ENCODE measurements at regions not wholly inside any gene's neighbourhood (a gene's known extent, or its start where the extent isn't known, plus 50 kb on each side); places are given as distances from the start of the nearest gene placed in this dataset.
"Not testable (repeated sequence)": the region's sequence is repeated elsewhere in the genome, so short reads cannot be mapped to it uniquely, and the experiment has no call there.

- no peak for ATAC-seq
- DNase-seq (ENCODE audit: low spot score) = no peak
- H3K4me1 Mint-ChIP-seq (ENCODE audit: low read depth in 2 of 2) = no peaks in the 10 kb centered on the region
- peaks cover 22% of the 10 kb centered on the region for H3K9me3 Mint-ChIP-seq
- H3K27ac Mint-ChIP-seq = no peak overlapping the region
- H3K36me3 Mint-ChIP-seq = peaks cover 8% of the 10 kb centered on the region
- no peak overlapping the region for H3K4me3 Mint-ChIP-seq
- H3K27me3 Mint-ChIP-seq = no peaks in the 10 kb centered on the region
These were observed 1250.5 kb downstream of the TYW1 start for GRCh38 chr7:68247126-68247525.

- no peak for ATAC-seq
- Mint-ChIP-seq H3K36me3 (peaks cover 8% of the 10 kb centered on the region), H3K4me1 (ENCODE audit: low read depth in 2 of 2) (no peaks in the 10 kb centered on the region), H3K27me3 (no peaks in the 10 kb centered on the region), H3K27ac (no peak overlapping the region), H3K4me3 (no peak overlapping the region), H3K9me3 (peaks cover 23% of the 10 kb centered on the region)
- DNase-seq (ENCODE audit: low spot score) = no peak
These were observed 1250.9 kb downstream of the TYW1 start for GRCh38 chr7:68247571-68247970.

- H3K4me1 Mint-ChIP-seq (ENCODE audit: low read depth in 2 of 2) = no peaks in the 10 kb centered on the region
- peaks cover 8% of the 10 kb centered on the region for H3K36me3 Mint-ChIP-seq
- no peaks in the 10 kb centered on the region for H3K27me3 Mint-ChIP-seq
- H3K27ac Mint-ChIP-seq = no peak overlapping the region
- no peak for DNase-seq (ENCODE audit: low spot score)
- peaks cover 20% of the 10 kb centered on the region for H3K9me3 Mint-ChIP-seq
- no peak overlapping the region for H3K4me3 Mint-ChIP-seq
- no peak for ATAC-seq
These were observed 1252.3 kb downstream of the TYW1 start for GRCh38 chr7:68248973-68249372.

DNA sequence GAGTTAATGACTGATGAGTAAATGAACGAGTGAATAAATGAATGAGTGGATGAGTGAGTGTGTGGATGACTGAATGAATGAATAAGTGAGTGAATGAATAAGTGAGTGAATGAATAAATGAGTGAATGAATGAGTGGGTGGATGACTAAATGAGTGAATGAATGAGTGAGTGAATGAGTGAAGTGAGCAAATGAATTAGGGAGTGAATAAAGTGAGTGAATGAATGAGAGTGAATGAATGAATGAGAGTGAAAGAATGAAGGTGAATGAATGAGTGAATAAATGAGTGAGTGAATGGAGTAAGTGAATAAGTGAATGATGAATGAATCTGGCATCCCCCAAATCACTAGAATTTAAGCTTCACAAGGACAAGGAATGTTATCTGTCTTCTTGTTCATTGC is 1253.0 kb downstream of the TYW1 start:
- H3K27me3 Mint-ChIP-seq = no peaks in the 10 kb centered on the region
- H3K4me3 Mint-ChIP-seq = no peak overlapping the region
- H3K27ac Mint-ChIP-seq = no peak overlapping the region
- no peak for DNase-seq (ENCODE audit: low spot score)
- H3K4me1 Mint-ChIP-seq (ENCODE audit: low read depth in 2 of 2) = no peaks in the 10 kb centered on the region
- ATAC-seq = no peak
- H3K36me3 Mint-ChIP-seq = peaks cover 8% of the 10 kb centered on the region
- H3K9me3 Mint-ChIP-seq = peaks cover 17% of the 10 kb centered on the region

GRCh38 chr7:68250143-68250542 is 1253.5 kb downstream of the TYW1 start:
- Mint-ChIP-seq H3K4me1 (ENCODE audit: low read depth in 2 of 2) (no peaks in the 10 kb centered on the region), H3K9me3 (peaks cover 20% of the 10 kb centered on the region), H3K36me3 (peaks cover 8% of the 10 kb centered on the region), H3K27me3 (no peaks in the 10 kb centered on the region), H3K4me3 (no peak overlapping the region), H3K27ac (no peak overlapping the region)
- peak in 1 of 2 donors; percentile 43 for ATAC-seq
- DNase-seq (ENCODE audit: low spot score) = no peak

DNA sequence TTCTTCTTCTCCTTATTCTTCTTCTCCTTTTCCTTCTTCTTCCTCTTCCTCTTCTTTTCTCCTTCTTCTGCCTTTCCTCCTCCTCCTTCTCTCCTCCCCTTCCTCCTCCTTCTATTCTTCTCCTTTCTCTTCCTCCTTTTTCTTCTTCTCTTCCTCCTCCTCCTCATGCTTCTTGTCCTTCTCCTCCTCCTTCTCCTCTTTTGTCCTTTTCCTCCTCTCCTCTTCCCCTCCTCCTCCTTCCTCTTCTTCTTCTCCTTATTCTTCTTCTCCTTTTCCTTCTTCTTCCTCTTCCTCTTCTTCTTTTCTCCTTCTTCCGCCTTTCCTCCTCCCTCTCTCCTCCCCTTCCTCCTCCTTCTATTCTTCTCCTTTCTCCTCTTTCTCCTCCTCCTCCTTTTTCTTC is 1258.2 kb downstream of the TYW1 start:
- H3K9me3 Mint-ChIP-seq = peaks cover 21% of the 10 kb centered on the region
- not testable (repeated sequence) for DNase-seq (ENCODE audit: low spot score); ATAC-seq

GRCh38 chr7:68256295-68256694 is 1259.7 kb downstream of the TYW1 start:
- Mint-ChIP-seq H3K4me3 (no peak overlapping the region), H3K4me1 (ENCODE audit: low read depth in 2 of 2) (no peaks in the 10 kb centered on the region), H3K27me3 (no peaks in the 10 kb centered on the region), H3K36me3 (peaks cover 12% of the 10 kb centered on the region), H3K9me3 (peaks cover 34% of the 10 kb centered on the region), H3K27ac (no peak overlapping the region)
- ATAC-seq (no peak), DNase-seq (ENCODE audit: low spot score) (no peak)

More for the DNA sequence above, 1258.2 kb downstream of the TYW1 start:
- H3K27ac Mint-ChIP-seq; H3K4me1 Mint-ChIP-seq (ENCODE audit: low read depth in 2 of 2); H3K4me3 Mint-ChIP-seq; H3K36me3 Mint-ChIP-seq; H3K27me3 Mint-ChIP-seq: not testable (repeated sequence)

DNA sequence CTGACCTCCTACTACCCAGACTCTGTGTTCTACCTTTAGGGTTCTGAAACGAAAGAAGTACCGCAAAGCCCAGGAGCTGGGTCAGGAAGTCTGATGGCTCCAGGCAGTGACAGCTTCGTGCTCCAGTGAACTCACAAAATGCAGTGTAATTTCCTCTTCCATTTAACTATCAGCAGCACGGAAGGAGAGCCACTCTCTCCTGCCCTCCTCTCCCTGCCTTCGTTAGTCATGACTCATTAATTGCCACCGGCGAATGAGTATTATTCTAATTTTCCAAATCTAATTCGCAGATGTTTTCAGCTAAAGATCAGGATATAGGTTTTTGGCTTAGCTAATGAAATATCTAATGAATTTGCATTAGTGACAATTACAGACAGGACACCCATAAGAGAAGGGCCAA is 1262.0 kb downstream of the TYW1 start:
- no peak for DNase-seq (ENCODE audit: low spot score)
- no peak overlapping the region for H3K27ac Mint-ChIP-seq
- no peak for ATAC-seq

DNA sequence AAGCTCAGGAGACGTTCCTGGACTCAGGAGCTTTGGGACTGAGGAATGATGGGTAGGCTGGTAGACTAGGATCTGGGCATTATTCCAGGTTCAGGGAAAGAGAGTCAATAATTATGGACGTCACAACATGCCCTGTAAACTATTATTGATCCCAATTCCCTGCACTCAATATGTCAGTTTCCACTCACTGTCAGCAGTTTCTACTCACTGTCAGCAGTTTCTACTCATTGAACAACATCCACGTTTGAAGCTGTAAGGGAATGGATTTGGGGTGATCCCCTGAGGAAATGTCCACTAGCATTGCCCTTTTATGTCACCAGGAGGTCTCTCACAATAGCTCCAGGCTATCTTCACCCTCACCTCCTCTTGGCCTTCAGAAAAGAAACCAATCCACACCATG is 1268.6 kb downstream of the TYW1 start:
- no peak for ATAC-seq
- H3K9me3 Mint-ChIP-seq = peaks cover 35% of the 10 kb centered on the region
- DNase-seq (ENCODE audit: low spot score) = no peak

More for the DNA sequence above, 1262.0 kb downstream of the TYW1 start:
- Mint-ChIP-seq H3K9me3 (peaks cover 33% of the 10 kb centered on the region), H3K36me3 (peaks cover 12% of the 10 kb centered on the region), H3K27me3 (no peaks in the 10 kb centered on the region), H3K4me1 (ENCODE audit: low read depth in 2 of 2) (no peaks in the 10 kb centered on the region), H3K4me3 (no peak overlapping the region)

GRCh38 chr7:68266004-68266579 is 1269.5 kb downstream of the TYW1 start:
- no peaks in the 10 kb centered on the region for H3K4me1 Mint-ChIP-seq (ENCODE audit: low read depth in 2 of 2)
- H3K9me3 Mint-ChIP-seq = peaks cover 28% of the 10 kb centered on the region
- no peaks in the 10 kb centered on the region for H3K27me3 Mint-ChIP-seq
- H3K4me3 Mint-ChIP-seq = no peak overlapping the region
- H3K27ac Mint-ChIP-seq = no peak overlapping the region
- peaks cover 11% of the 10 kb centered on the region for H3K36me3 Mint-ChIP-seq
- DNase-seq (ENCODE audit: low spot score) = no peak
- ATAC-seq = no peak

More for the DNA sequence above, 1268.6 kb downstream of the TYW1 start:
- Mint-ChIP-seq H3K36me3 (peaks cover 19% of the 10 kb centered on the region), H3K27me3 (no peaks in the 10 kb centered on the region), H3K27ac (no peak overlapping the region), H3K4me3 (no peak overlapping the region), H3K4me1 (ENCODE audit: low read depth in 2 of 2) (no peaks in the 10 kb centered on the region)

DNA sequence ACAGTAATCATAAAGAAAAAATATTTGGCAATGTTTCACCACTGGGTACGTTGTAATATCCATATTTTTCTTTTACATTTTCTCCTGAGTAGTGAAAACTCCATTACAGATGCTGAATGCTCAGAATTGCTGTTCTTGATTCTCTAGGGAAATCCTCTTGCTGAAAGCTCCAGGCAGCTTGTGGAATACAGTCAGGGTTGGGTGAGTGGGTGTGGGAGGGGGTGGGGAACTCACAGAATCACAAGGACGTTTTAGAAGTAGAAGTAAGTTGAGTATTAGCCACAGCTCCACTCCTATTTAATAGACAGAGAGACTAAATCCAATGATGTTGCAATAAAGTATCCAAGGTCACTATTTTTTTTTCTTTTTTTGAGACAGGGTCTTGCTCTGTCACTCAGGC is 1270.9 kb downstream of the TYW1 start:
- peaks cover 11% of the 10 kb centered on the region for H3K36me3 Mint-ChIP-seq
- no peaks in the 10 kb centered on the region for H3K4me1 Mint-ChIP-seq (ENCODE audit: low read depth in 2 of 2)
- DNase-seq (ENCODE audit: low spot score) (no peak), ATAC-seq (no peak)
- H3K9me3 Mint-ChIP-seq = peaks cover 22% of the 10 kb centered on the region
- no peaks in the 10 kb centered on the region for H3K27me3 Mint-ChIP-seq
- H3K27ac Mint-ChIP-seq = no peak overlapping the region
- no peak overlapping the region for H3K4me3 Mint-ChIP-seq

DNA sequence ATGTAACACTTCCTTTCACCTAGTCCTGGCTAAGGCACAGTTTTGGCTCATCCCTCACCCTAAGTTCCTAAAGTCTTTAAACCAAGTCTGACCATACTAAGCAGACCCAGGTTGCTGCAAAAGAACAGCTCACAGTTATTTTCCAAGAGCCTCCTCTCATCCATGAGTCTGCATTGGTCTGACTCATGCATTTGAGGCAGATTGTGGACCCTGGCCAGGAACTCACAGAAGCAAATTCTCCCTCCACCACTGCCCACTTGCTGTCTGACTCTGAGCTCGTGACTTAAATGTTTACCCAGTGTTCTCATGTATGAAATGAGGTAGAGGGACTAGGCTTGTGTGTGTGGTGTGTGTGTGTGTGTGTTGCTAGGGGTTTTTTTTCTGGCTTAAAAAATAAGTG is 1272.8 kb downstream of the TYW1 start:
- no peak for DNase-seq (ENCODE audit: low spot score)
- ATAC-seq = no peak
- H3K9me3 Mint-ChIP-seq = peaks cover 18% of the 10 kb centered on the region
- H3K4me1 Mint-ChIP-seq (ENCODE audit: low read depth in 2 of 2) = no peaks in the 10 kb centered on the region
- H3K27ac Mint-ChIP-seq = no peak overlapping the region
- no peaks in the 10 kb centered on the region for H3K27me3 Mint-ChIP-seq
- peaks cover 7% of the 10 kb centered on the region for H3K36me3 Mint-ChIP-seq
- no peak overlapping the region for H3K4me3 Mint-ChIP-seq

DNA sequence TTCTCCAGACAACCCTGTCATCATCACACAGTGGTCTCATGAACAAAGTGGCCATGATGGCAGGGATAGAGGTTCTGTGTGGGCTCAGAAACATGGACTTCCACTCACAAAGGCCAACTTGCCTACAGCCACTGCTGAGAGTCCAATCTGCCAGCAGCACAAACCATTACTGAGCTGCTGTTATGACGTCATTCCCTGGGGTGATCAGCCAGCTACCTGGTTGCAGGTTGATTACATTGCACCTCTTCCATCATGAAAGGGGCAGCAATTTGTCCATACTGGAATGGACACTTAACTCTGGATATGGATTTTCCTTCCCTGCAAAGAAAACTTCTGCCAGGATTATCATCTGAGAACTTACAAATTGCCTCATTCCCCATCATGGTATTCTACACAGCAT is 1275.9 kb downstream of the TYW1 start:
- H3K27ac Mint-ChIP-seq = no peak overlapping the region
- ATAC-seq (no peak), DNase-seq (ENCODE audit: low spot score) (no peak)
- no peaks in the 10 kb centered on the region for H3K27me3 Mint-ChIP-seq
- no peaks in the 10 kb centered on the region for H3K4me1 Mint-ChIP-seq (ENCODE audit: low read depth in 2 of 2)
- H3K36me3 Mint-ChIP-seq = no peaks in the 10 kb centered on the region
- H3K9me3 Mint-ChIP-seq = peaks cover 13% of the 10 kb centered on the region
- H3K4me3 Mint-ChIP-seq = no peak overlapping the region

DNA sequence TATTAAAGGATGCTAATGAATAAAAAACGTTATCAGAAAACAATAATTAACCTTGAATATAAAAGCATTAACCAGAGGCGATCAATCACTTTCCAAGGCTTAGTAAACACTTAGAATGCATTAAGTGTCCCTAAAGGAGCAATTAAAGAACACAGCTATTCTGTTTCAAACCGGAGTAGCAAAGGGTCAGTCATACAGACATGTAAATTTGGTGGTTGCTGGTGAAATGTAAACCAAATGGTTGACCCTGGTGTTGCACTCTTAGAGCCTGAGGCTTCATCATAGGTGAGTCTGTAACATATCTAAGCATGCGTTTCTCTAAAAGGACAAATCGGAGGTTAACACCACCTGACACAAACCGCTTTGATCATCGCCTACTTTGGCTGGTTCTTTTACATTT is 1280.1 kb downstream of the TYW1 start:
- no peaks in the 10 kb centered on the region for H3K4me1 Mint-ChIP-seq (ENCODE audit: low read depth in 2 of 2)
- DNase-seq (ENCODE audit: low spot score) (no peak), ATAC-seq (no peak)
- no peaks in the 10 kb centered on the region for H3K27me3 Mint-ChIP-seq
- H3K36me3 Mint-ChIP-seq = no peaks in the 10 kb centered on the region
- peaks cover 8% of the 10 kb centered on the region for H3K9me3 Mint-ChIP-seq
- H3K27ac Mint-ChIP-seq = no peak overlapping the region
- no peak overlapping the region for H3K4me3 Mint-ChIP-seq

DNA sequence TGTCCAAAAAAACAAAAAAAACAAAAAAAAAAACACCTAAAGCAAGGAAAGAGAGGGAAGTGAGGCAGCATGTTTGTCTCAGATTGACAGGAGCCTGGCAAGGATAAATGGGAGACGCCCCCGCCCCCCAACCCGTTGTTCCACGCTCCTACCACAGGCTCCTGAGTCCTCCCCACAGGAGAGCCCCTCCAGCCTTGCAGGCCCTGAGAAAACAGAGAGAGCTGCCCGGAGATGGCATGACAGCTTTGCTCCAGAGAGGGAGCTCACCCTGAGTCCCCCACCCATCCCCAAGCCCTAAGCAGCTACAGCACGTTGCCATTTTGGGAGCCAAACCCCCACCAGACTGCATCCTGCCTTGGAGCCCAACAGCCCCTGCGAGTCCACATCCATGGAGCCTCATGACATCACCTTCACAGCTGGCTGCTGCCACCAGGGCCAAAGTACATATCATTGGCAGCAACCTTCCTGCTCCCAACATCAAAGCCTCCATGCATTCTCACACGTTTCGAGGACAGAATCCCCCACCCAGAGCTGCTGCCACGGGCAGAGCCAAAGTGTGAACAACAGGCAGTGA is 1283.3 kb downstream of the TYW1 start:
- Mint-ChIP-seq H3K27me3 (no peaks in the 10 kb centered on the region), H3K36me3 (no peaks in the 10 kb centered on the region), H3K4me3 (no peak overlapping the region), H3K4me1 (ENCODE audit: low read depth in 2 of 2) (no peaks in the 10 kb centered on the region), H3K9me3 (peaks cover 17% of the 10 kb centered on the region), H3K27ac (no peak overlapping the region)
- DNase-seq (ENCODE audit: low spot score) (no peak), ATAC-seq (no peak)
